HepG2 (cell line): ENCODE measurements at regions not wholly inside any gene's neighbourhood (a gene's known extent, or its start where the extent isn't known, plus 50 kb on each side); places are given as distances from the start of the nearest gene placed in this dataset.

Experiments used
- CBFB ChIP-seq: sonication (generic); formaldehyde crosslinking; IDR thresholded peaks from 2 replicates; pipeline ENCODE4 v1.4.0; 2020; ENCODE audit warnings: missing genetic modification reagents
- FOXK1 ChIP-seq: sonication (generic); formaldehyde crosslinking; IDR thresholded peaks from 2 replicates; pipeline ENCODE4 v1.4.0; 2020; ENCODE audit warnings: low read depth, missing genetic modification reagents, borderline replicate concordance
- SALL1 ChIP-seq: sonication (generic); formaldehyde crosslinking; IDR thresholded peaks from 2 replicates; pipeline ENCODE4 v1.8.0; 2022; ENCODE audit warnings: mild to moderate bottlenecking, missing genetic modification reagents
- ZNF274 ChIP-seq: sonication (generic); formaldehyde crosslinking; IDR thresholded peaks from 2 replicates; pipeline ENCODE4 v1.5.1; 2020; ENCODE audit warnings: mild to moderate bottlenecking, missing genetic modification reagents
- ZNF607 ChIP-seq: sonication (generic); formaldehyde crosslinking; IDR thresholded peaks from 2 replicates; pipeline ENCODE4 v1.5.1; 2020; ENCODE audit warnings: missing genetic modification reagents, mild to moderate bottlenecking, borderline replicate concordance
- ZNF703 ChIP-seq: sonication (generic); formaldehyde crosslinking; IDR thresholded peaks from 2 replicates; pipeline ENCODE4 v1.5.1; 2020; ENCODE audit warnings: missing genetic modification reagents, mild to moderate bottlenecking, moderate library complexity, borderline replicate concordance
- ZNF83 ChIP-seq: sonication (generic); formaldehyde crosslinking; IDR thresholded peaks from 2 replicates; pipeline ENCODE4 v1.4.0; 2020; ENCODE audit warnings: missing genetic modification reagents, mild to moderate bottlenecking, borderline replicate concordance
- TF ChIP-seq, protein P1 (sequence below): sonication (generic); formaldehyde crosslinking; IDR thresholded peaks from 2 replicates; pipeline ENCODE4 v1.4.0; 2020; ENCODE audit warnings: missing genetic modification reagents, borderline replicate concordance
- TF ChIP-seq, protein P2 (sequence below): sonication (generic); formaldehyde crosslinking; IDR thresholded peaks from 2 replicates; pipeline ENCODE4 v1.8.0; 2022; ENCODE audit warnings: mild to moderate bottlenecking, missing genetic modification reagents, borderline replicate concordance
- TF ChIP-seq, protein P3 (sequence below): sonication (generic); formaldehyde crosslinking; conservative IDR thresholded peaks from 2 replicates; pipeline ENCODE4 v1.5.0; 2020; ENCODE audit warnings: missing genetic modification reagents

- TF ChIP-seq, protein P1, sequence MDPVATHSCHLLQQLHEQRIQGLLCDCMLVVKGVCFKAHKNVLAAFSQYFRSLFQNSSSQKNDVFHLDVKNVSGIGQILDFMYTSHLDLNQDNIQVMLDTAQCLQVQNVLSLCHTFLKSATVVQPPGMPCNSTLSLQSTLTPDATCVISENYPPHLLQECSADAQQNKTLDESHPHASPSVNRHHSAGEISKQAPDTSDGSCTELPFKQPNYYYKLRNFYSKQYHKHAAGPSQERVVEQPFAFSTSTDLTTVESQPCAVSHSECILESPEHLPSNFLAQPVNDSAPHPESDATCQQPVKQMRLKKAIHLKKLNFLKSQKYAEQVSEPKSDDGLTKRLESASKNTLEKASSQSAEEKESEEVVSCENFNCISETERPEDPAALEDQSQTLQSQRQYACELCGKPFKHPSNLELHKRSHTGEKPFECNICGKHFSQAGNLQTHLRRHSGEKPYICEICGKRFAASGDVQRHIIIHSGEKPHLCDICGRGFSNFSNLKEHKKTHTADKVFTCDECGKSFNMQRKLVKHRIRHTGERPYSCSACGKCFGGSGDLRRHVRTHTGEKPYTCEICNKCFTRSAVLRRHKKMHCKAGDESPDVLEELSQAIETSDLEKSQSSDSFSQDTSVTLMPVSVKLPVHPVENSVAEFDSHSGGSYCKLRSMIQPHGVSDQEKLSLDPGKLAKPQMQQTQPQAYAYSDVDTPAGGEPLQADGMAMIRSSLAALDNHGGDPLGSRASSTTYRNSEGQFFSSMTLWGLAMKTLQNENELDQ = no peak
- no peak for TF ChIP-seq ZNF274 (CRISPR knock-in tag)
- TF ChIP-seq, protein P2, sequence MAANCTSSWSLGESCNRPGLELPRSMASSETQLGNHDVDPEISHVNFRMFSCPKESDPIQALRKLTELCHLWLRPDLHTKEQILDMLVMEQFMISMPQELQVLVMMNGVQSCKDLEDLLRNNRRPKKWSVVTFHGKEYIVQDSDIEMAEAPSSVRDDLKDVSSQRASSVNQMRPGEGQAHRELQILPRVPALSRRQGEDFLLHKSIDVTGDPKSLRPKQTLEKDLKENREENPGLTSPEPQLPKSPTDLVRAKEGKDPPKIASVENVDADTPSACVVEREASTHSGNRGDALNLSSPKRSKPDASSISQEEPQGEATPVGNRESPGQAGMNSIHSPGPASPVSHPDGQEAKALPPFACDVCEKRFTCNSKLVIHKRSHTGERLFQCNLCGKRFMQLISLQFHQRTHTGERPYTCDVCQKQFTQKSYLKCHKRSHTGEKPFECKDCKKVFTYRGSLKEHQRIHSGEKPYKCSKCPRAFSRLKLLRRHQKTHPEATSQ (CRISPR knock-in tag) = no peak
- TF ChIP-seq ZNF703 = no peak
- no peak for TF ChIP-seq ZNF83 (CRISPR knock-in tag)
- TF ChIP-seq FOXK1 (CRISPR knock-in tag) = no peak
- no peak for TF ChIP-seq ZNF607 (CRISPR knock-in tag)
- no peak for TF ChIP-seq CBFB (CRISPR knock-in tag)
- no peak for TF ChIP-seq SALL1 (CRISPR knock-in tag)
- TF ChIP-seq, protein P3, sequence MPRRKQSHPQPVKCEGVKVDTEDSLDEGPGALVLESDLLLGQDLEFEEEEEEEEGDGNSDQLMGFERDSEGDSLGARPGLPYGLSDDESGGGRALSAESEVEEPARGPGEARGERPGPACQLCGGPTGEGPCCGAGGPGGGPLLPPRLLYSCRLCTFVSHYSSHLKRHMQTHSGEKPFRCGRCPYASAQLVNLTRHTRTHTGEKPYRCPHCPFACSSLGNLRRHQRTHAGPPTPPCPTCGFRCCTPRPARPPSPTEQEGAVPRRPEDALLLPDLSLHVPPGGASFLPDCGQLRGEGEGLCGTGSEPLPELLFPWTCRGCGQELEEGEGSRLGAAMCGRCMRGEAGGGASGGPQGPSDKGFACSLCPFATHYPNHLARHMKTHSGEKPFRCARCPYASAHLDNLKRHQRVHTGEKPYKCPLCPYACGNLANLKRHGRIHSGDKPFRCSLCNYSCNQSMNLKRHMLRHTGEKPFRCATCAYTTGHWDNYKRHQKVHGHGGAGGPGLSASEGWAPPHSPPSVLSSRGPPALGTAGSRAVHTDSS (CRISPR knock-in tag) = no peak
Observed at GRCh38 chr3:150075417-150075865, 104.7 kb upstream of the PFN2 start (continued).
